Inflammatory macrophage (primary cell): ENCODE measurements at regions not wholly inside any gene's neighbourhood (a gene's known extent, or its start where the extent isn't known, plus 50 kb on each side); places are given as distances from the start of the nearest gene placed in this dataset.

ENCODE experiments used
- DNase-seq, 2 donors: peaks; one replicate each; pipeline ENCODE4 v3.0.0-alpha.2; 2020 to 2022

DNA sequence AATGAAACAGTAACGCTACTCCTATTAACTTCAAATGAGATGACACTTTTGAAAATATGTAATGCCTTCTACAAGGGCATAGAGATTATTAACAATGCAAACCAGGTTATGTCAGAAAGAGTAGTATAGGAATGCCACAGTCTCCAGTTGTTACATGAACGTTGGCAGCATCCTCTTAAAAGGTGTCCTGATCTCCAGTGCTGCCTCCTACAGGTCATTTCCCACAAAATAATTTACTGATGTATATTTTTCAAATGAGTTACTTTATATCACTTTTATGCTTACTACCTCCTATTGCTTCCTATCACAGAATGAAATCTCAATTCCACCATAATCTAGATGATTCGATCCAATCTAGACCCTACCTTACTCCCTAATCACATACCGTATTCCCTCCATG is 195.2 kb upstream of the EPHA5 start:
- no peak for DNase-seq

DNA sequence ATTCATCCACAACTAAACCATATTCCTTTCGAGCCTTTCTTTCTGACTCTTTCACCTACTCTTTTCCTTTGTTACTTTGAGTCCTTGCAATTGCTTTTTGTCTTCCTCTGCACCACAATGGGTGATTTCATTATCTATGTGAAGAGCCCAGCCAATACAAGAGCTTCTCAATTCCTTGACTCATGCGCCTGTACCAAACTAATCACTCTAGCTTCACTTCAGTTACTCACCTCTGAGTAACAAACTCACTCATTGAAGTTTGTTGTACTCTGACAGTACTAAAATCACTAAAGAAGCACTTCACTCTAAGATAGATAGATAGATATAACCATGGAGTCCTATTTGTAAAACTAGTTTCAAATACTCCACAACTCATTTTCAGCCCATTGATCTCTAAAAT is 191.7 kb upstream of the EPHA5 start:
- no peak for DNase-seq

GRCh38 chr4:65845199-65845773 is 175.0 kb upstream of the EPHA5 start:
- no peak for DNase-seq

GRCh38 chr4:65839164-65839931 is 169.1 kb upstream of the EPHA5 start:
- DNase-seq: no peak

GRCh38 chr4:65834707-65835106 is 164.4 kb upstream of the EPHA5 start:
- DNase-seq: no peak

GRCh38 chr4:65831828-65832227 is 161.5 kb upstream of the EPHA5 start:
- no peak for DNase-seq

DNA sequence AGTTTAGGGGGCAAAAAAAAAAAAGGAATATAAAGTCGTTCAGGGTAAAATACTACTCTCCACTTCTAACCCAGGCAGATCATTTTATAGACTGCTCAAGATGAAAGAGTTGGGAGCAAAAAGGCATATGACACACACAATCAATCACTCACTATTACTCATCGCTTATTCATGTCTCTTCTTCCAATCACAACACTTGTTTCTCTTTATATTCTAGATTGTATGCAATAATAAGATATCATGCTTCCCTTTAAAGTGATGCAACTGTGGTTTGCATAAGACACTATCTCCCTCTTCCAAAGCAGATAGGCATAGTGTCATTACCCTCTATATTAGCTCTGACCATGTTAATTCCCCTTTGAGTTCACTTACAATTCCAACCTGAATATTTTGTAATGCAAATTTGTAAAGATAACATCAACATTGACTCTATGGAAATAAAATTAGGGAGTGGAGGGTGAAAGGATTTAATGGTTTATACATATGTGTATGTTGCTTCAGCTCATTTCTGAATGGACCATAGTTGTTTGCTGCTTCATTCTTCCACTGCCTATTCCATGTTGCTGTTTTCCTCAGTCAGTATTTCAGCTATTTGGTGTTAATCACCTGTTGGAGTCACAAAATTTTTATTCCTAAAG is 154.9 kb upstream of the EPHA5 start:
- DNase-seq: no peak

DNA sequence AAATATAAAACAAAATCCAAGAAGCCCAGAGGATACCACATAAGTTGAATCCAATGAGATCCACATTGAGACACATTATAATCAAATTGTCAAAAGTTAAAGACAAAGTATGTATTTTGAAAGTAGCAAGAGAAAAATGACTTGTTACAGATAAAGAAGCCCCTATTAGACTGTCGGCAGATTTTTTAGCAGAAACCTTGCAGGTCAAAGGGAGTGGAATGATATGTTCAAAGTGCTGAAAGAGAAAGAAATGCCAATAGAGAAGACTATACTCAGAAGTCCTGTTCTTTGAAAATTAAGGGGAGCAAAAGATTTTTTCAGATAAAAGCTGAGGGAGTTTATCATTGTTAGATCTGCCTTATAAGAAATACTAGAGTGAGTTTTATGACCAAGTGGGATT is 148.9 kb upstream of the EPHA5 start:
- no peak for DNase-seq

GRCh38 chr4:65805936-65806335 is 135.6 kb upstream of the EPHA5 start:
- no peak for DNase-seq

- DNase-seq: no peak
These were observed 129.2 kb upstream of the EPHA5 start for GRCh38 chr4:65799513-65799912.

DNA sequence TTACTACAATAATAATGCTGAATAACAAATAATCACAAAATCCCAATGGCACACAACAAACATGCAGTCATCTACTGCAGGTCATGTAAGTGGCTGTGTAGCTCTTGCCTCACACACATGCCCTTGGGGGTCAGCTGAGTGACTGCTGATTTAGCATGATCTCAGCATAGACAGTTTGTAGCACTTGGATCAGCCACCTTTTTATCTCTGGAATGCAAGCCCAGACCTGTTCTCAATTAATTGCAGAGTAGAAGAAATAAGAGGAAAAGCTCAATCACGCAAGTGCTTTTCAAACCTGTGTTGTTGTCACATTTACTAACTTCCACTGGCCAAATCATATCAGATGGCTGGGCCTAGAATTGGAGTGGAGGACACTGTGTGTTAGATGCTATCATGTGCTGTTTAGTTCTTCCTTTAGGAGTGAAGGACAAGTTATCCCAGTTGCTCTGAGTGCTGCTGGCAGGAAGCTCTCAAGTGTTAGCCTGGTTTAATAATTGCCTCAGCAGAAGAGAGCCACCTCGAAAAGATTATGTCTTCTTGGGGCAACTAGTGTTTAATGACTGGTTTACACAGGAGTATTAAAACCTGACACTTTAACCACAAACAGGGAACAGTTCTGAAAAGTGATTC is 128.3 kb upstream of the EPHA5 start:
- no peak for DNase-seq

DNA sequence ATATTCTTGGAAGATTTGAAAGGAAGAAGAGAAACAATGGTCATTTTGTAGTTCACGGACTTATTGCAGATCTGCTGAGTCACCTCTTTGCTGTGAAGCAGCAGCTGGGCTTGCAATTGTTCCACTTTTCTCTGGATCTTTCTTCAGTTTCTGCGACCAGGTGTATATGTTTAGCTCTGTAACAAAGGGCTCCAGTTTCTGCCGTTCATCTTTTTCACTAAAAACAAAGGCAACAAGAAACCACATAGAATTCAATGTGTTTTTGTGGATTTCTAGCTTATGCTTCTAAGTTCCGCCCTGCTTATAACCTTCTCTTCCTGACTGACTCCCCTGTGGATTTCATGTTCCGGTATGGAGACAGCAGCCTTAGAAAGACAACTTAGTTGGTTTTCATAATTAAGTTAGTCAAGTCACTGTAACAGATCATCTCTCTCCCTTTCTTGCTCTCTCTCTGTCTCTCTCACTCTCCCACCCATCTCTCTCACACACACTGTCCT is 121.6 kb upstream of the EPHA5 start:
- no peak for DNase-seq

DNA sequence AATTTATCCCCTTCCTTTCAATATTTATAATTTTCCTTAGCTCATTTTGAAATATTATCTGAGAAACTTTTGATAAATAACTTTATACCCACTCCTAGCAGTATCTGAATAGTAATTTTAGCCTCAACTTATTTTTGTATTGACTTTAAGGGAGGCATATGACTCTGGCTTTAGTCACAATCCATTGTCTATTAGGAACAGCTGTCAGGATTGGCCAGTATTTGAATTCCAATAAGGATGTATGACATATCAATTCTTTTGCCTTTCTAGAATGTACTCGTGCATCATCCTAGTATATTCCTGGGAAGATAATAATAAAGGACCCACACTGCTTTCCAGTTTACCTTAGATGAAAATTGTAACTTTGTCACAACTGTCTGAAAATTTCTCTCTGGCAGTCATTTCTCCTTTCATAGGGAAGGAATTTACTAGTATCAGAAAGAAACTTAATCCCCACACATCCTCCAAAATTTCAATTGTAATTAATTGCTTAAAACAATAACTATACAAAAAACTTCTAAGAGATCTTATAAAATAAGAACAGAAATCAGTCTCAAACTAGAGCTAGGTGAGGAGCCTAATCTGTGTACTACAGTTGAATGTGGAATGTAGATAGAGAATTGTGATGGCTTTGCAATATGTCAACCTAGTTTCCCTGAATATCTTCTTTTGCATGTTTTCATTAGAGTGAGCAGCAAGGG is 121.0 kb upstream of the EPHA5 start:
- DNase-seq: no peak

DNA sequence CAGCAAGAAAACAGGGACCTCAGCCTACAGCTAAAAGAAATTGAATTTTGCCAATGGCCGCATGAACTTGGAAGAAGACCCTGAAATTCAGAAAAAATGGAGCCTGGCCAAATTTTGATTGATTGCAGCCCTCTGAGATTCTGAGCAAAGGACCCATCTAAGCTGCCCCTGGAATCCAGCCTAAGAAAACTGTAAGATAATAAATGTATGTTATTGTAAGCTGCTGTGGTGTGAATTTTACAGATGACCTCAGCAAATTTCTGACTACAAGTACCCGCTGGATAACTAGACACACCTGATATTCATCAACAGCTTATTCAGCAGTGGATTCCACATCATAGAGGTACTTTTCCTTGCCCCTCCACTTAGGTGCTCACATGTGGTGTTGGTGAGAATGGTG is 119.5 kb upstream of the EPHA5 start:
- no peak for DNase-seq

GRCh38 chr4:65789341-65789740 is 119.1 kb upstream of the EPHA5 start:
- DNase-seq: no peak

DNA sequence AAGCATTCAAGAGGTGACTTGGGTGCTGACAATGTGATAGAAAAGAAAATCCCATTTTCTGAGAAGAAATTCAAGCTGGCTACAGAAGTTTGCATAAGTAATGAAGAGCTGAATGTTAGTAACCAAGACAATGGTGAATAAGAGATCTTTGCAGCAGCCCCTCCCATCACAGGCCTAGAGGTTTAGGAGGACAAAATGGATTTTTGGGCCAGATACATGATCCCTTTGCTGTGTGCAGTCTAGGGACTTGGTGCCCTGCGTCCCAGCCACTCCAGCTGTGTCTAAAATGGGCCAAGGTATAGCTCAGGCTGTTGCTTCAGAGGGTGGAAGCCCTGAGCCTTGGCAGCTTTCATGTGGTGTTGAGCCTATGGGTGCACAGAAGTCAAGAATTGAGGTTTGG is 107.0 kb upstream of the EPHA5 start:
- no peak for DNase-seq

DNA sequence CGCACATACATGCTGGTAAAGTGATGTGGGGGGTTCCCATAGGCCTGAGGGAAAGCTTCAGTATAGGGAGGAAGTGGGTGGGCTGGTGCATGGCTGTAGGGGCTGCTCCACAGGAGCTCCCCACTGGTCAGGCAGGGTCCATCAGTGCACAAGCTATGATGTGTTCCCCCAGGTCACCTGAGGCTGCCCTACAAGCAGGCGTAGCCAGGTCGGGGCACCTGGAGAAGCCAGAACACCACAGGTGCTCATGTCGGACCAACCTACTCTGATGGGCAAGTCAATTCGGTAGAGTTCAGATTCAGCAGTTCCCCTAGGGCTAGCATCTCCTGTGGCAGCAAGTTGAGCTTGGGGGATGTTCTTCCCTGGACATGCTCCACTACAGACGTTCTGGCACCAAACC is 103.3 kb upstream of the EPHA5 start:
- no peak for DNase-seq

GRCh38 chr4:65747386-65747785 is 77.1 kb upstream of the EPHA5 start:
- DNase-seq: no peak

GRCh38 chr4:65738134-65738533 is 67.8 kb upstream of the EPHA5 start:
- no peak for DNase-seq

DNA sequence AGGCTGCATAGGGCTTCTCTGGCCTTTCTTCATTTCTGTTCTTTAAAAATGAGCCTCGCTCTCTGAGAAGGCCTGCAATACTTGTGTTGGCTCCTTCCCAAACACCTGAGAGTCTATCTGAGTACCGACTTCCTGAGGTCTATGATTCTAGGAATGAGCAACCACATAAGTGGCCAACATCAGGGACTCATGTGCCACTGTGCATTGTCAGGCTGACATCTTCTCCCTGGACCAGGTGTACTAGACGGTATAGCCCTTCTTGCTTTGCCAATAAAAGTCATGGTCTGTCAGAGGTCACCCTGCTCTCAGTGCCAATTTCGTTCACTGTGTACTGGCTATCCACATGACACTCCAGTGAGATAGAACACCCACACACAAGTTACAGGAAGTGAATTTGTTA is 67.4 kb upstream of the EPHA5 start:
- DNase-seq: no peak

DNA sequence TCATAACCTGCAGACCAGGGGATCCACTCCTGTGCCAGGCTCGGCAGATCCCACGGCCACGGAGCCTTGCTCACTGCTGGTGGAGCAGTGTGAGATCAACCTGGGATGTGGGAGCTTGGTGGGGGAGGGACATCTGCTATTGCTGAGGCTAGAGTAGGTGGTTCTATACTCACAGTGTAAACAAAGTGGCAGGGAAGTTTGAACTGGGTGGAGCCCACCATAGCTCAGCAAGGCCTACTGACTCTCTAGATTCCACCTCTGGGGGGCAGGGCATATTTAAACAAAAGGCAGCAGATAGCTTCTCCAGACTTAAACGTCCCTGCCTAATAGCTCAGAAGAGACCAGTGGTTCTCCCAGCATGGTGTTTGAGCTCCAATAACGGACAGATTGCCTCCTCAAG is 54.7 kb upstream of the EPHA5 start:
- DNase-seq: no peak
